Fibroblast of lung (primary cell): ENCODE measurements at regions not wholly inside any gene's neighbourhood (a gene's known extent, or its start where the extent isn't known, plus 50 kb on each side); places are given as distances from the start of the nearest gene placed in this dataset.

Source experiments
- EZH2 ChIP-seq: IDR thresholded peaks from 2 replicates; pipeline ENCODE4 v1.5.1; 2012; ENCODE audit warnings: low read length, control low read depth, mild to moderate bottlenecking; ENCODE audit errors: missing control alignments
- TF ChIP-seq, protein P1 (sequence below), 2 donors: IDR thresholded peaks in 1 of 2; conservative IDR thresholded peaks in 1 of 2; 1 replicate in 1 of 2; 2 replicates in 1 of 2; pipeline ENCODE4 v1.5.1; 2011 to 2012; ENCODE audit warnings: low read length in 2 of 2, control low read depth in 1 of 2, inconsistent platforms in 1 of 2, low read depth in 1 of 2, mild to moderate bottlenecking in 1 of 2

DNA sequence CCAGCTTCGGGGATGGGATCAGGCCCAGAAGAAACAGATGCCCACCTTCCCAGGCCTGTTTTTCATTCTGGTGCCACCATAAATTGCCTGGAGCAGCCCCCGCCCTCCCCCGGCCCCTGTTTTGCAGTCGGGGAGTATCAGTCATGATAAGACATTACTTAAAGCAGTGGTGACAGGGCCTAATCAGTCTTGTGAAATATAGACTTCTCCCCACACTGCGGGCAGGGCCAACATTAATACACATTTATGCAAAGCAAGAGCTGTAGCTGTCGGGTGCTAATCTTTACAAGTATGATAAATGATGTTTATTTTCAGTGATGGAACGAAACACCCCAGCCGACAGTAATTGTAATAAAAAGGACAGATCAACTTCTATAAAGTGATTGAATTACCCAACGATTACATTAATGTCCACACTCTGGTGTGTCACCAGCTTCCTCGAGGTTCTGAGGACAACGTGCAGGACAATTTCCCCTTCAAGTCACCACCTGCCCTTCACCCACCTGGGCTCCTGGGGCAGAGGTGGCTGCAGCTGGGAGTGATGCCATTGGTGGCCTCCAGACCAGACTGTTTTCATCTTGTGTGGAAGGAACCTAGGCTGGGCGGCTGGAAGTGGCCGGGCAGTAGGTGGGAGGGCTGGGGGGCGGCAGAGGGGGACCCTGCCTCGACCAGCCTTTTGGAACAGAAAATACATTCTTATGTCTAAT is 226.0 kb downstream of the TFCP2L1 start:
- TF ChIP-seq, protein P1, sequence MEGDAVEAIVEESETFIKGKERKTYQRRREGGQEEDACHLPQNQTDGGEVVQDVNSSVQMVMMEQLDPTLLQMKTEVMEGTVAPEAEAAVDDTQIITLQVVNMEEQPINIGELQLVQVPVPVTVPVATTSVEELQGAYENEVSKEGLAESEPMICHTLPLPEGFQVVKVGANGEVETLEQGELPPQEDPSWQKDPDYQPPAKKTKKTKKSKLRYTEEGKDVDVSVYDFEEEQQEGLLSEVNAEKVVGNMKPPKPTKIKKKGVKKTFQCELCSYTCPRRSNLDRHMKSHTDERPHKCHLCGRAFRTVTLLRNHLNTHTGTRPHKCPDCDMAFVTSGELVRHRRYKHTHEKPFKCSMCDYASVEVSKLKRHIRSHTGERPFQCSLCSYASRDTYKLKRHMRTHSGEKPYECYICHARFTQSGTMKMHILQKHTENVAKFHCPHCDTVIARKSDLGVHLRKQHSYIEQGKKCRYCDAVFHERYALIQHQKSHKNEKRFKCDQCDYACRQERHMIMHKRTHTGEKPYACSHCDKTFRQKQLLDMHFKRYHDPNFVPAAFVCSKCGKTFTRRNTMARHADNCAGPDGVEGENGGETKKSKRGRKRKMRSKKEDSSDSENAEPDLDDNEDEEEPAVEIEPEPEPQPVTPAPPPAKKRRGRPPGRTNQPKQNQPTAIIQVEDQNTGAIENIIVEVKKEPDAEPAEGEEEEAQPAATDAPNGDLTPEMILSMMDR (conservative IDR thresholded peaks at IDR 0.05 in 1 of 2, IDR thresholded peaks at IDR 0.05 in 1 of 2; ENCODE audit: low read depth in 1 of 2, low read length in 2 of 2), result no peak
- TF ChIP-seq EZH2, result no peak
